MM.1S (cell line): ENCODE measurements at regions not wholly inside any gene's neighbourhood (a gene's known extent, or its start where the extent isn't known, plus 50 kb on each side); places are given as distances from the start of the nearest gene placed in this dataset.

Experiments used
- DNase-seq: peaks from one replicate; pipeline ENCODE4 v3.0.0-alpha.2; 2015
- H2AFZ ChIP-seq: fragments of 300-600 bp; sonication (generic); 2 replicates; pipeline ENCODE4 v1.6.0; 2016; ENCODE audit warnings: antibody characterized with exemption, low read length
- H3F3A ChIP-seq: fragments of 300-600 bp; sonication (generic); 2 replicates; pipeline ENCODE4 v1.6.1; 2016; ENCODE audit warnings: mild to moderate bottlenecking, antibody characterized with exemption, low read length, moderate library complexity, mixed read lengths; ENCODE audit not compliant: insufficient read depth
- H3K27ac ChIP-seq: fragments of 300-600 bp; sonication (generic); 2 replicates; pipeline ENCODE4 v1.5.1; 2016; ENCODE audit warnings: mild to moderate bottlenecking, low read length
- H3K27me3 ChIP-seq: fragments of 300-600 bp; sonication (generic); replicated peaks from 2 replicates; pipeline ENCODE4 v1.6.0; 2016; ENCODE audit warnings: low read length; ENCODE audit not compliant: insufficient read depth
- H3K36me3 ChIP-seq: fragments of 300-600 bp; sonication (generic); replicated peaks from 2 replicates; pipeline ENCODE4 v1.6.1; 2016; ENCODE audit warnings: mild to moderate bottlenecking, low read length, mixed read lengths; ENCODE audit not compliant: insufficient read depth
- H3K4me1 ChIP-seq: fragments of 300-600 bp; sonication (generic); 2 replicates; pipeline ENCODE4 v1.6.1; 2016; ENCODE audit warnings: low read length, mixed read lengths
- H3K4me2 ChIP-seq: fragments of 300-600 bp; sonication (generic); 2 replicates; pipeline ENCODE4 v1.6.0; 2016; ENCODE audit warnings: low read depth, low read length
- H3K4me3 ChIP-seq: fragments of 300-600 bp; sonication (generic); 2 replicates; pipeline ENCODE4 v1.5.1; 2016; ENCODE audit warnings: low read length, mixed read lengths
- H3K79me2 ChIP-seq: fragments of 300-600 bp; sonication (generic); 2 replicates; pipeline ENCODE4 v1.6.1; 2016; ENCODE audit warnings: mixed run types, low read length, mixed read lengths
- H3K9ac ChIP-seq: fragments of 300-600 bp; sonication (generic); 2 replicates; pipeline ENCODE4 v1.6.1; 2016; ENCODE audit warnings: low read length, mixed read lengths
- H3K9me2 ChIP-seq: fragments of 300-600 bp; sonication (generic); replicated peaks from 2 replicates; pipeline ENCODE4 v1.6.1; 2016; ENCODE audit warnings: mild to moderate bottlenecking, low read length, mixed read lengths; ENCODE audit not compliant: insufficient read depth
- H3K9me3 ChIP-seq: fragments of 300-600 bp; sonication (generic); replicated peaks from 2 replicates; pipeline ENCODE4 v1.6.1; 2016; ENCODE audit warnings: mild to moderate bottlenecking, low read length, mixed read lengths; ENCODE audit not compliant: insufficient read depth
- H4K20me1 ChIP-seq: fragments of 300-600 bp; sonication (generic); 2 replicates; pipeline ENCODE4 v1.6.1; 2016; ENCODE audit warnings: mild to moderate bottlenecking, low read length, moderate library complexity, mixed read lengths; ENCODE audit not compliant: insufficient read depth
- CTCF ChIP-seq: fragments of 300-600 bp; sonication (generic); IDR thresholded peaks from 2 replicates; pipeline ENCODE4 v1.5.1; 2016; ENCODE audit warnings: antibody characterized with exemption, low read length, mixed read lengths
- EZH2 ChIP-seq: fragments of 300-600 bp; sonication (generic); optimal IDR thresholded peaks from 2 replicates; pipeline ENCODE3; 2017; ENCODE audit warnings: low read depth, mild to moderate bottlenecking, antibody characterized with exemption, low read length, mixed read lengths
- EZH2phosphoT487 ChIP-seq: fragments of 300-600 bp; sonication (generic); IDR thresholded peaks from 2 replicates; pipeline ENCODE4 v1.6.1; 2018; ENCODE audit warnings: antibody characterized with exemption, low read length

GRCh38 chr4:56127716-56128115 is 179.0 kb downstream of the CEP135 start:
- Histone ChIP-seq H3K9ac (no peak overlapping the region), H3K36me3 (no peaks in the 10 kb centered on the region), H3F3A (no peaks in the 10 kb centered on the region), H3K4me2 (no peak overlapping the region), H3K27ac (no peak overlapping the region), H2AFZ (no peak overlapping the region), H3K4me1 (no peaks in the 10 kb centered on the region), H3K9me3 (no peaks in the 10 kb centered on the region), H4K20me1 (no peaks in the 10 kb centered on the region), H3K9me2 (no peaks in the 10 kb centered on the region), H3K27me3 (no peaks in the 10 kb centered on the region), H3K79me2 (no peaks in the 10 kb centered on the region), H3K4me3 (no peak overlapping the region)
- TF ChIP-seq EZH2phosphoT487, result no peak
- TF ChIP-seq CTCF, result no peak
- TF ChIP-seq EZH2, result no peak
- no peak for DNase-seq

GRCh38 chr4:56123547-56123946 is 174.8 kb downstream of the CEP135 start:
- DNase-seq, result no peak
- Histone ChIP-seq H2AFZ (no peak overlapping the region), H3K79me2 (no peaks in the 10 kb centered on the region), H3F3A (no peaks in the 10 kb centered on the region), H3K27ac (no peak overlapping the region), H4K20me1 (no peaks in the 10 kb centered on the region), H3K4me2 (no peak overlapping the region), H3K36me3 (no peaks in the 10 kb centered on the region), H3K9me2 (no peaks in the 10 kb centered on the region), H3K27me3 (no peaks in the 10 kb centered on the region), H3K4me3 (no peak overlapping the region), H3K9me3 (no peaks in the 10 kb centered on the region), H3K4me1 (no peaks in the 10 kb centered on the region), H3K9ac (no peak overlapping the region)
- TF ChIP-seq CTCF (no peak), EZH2 (no peak), EZH2phosphoT487 (no peak)

GRCh38 chr4:56123051-56123450 is 174.3 kb downstream of the CEP135 start:
- Histone ChIP-seq H3K79me2 (no peaks in the 10 kb centered on the region), H3K36me3 (no peaks in the 10 kb centered on the region), H3K4me1 (no peaks in the 10 kb centered on the region), H3K4me2 (no peak overlapping the region), H3K9me2 (no peaks in the 10 kb centered on the region), H4K20me1 (no peaks in the 10 kb centered on the region), H2AFZ (no peak overlapping the region), H3K9me3 (no peaks in the 10 kb centered on the region), H3K4me3 (no peak overlapping the region), H3K27me3 (no peaks in the 10 kb centered on the region), H3F3A (no peaks in the 10 kb centered on the region), H3K9ac (no peak overlapping the region), H3K27ac (no peak overlapping the region)
- no peak for DNase-seq
- TF ChIP-seq CTCF, result no peak

GRCh38 chr4:56118845-56119244 is 170.1 kb downstream of the CEP135 start:
- no peak overlapping the region for H3K27ac ChIP-seq
- no peaks in the 10 kb centered on the region for H3K9me3 ChIP-seq
- no peak overlapping the region for H3K4me3 ChIP-seq
- no peaks in the 10 kb centered on the region for H3K79me2 ChIP-seq
- TF ChIP-seq EZH2phosphoT487 (no peak), EZH2 (no peak), CTCF (no peak)
- no peaks in the 10 kb centered on the region for H3K27me3 ChIP-seq
- no peaks in the 10 kb centered on the region for H3K36me3 ChIP-seq
- H2AFZ ChIP-seq, result no peak overlapping the region
- H3F3A ChIP-seq, result no peaks in the 10 kb centered on the region
- no peaks in the 10 kb centered on the region for H3K9me2 ChIP-seq
- no peak overlapping the region for H3K9ac ChIP-seq
- no peak overlapping the region for H3K4me2 ChIP-seq
- H4K20me1 ChIP-seq, result no peaks in the 10 kb centered on the region
- no peaks in the 10 kb centered on the region for H3K4me1 ChIP-seq
- DNase-seq, result no peak
